Mesodermal cell (in vitro differentiated cells): ENCODE measurements at regions not wholly inside any gene's neighbourhood (a gene's known extent, or its start where the extent isn't known, plus 50 kb on each side); places are given as distances from the start of the nearest gene placed in this dataset.
"Not testable (repeated sequence)": the region's sequence is repeated elsewhere in the genome, so short reads cannot be mapped to it uniquely, and the experiment has no call there.

Experiments
- H3K27ac ChIP-seq: 2 replicates; pipeline ENCODE4 v1.7.0; 2013; ENCODE audit warnings: mild to moderate bottlenecking, low read depth, low read length, moderate library complexity; ENCODE audit not compliant: severe bottlenecking
- H3K36me3 ChIP-seq: 2 replicates; pipeline ENCODE4 v1.7.1; 2013; ENCODE audit warnings: mild to moderate bottlenecking, low read length, moderate library complexity; ENCODE audit not compliant: control insufficient read depth, insufficient read depth
- H3K4me1 ChIP-seq: one replicate; pipeline ENCODE4 v1.7.1; 2013; ENCODE audit warnings: mild to moderate bottlenecking, low read length; ENCODE audit not compliant: insufficient read depth, control insufficient read depth, poor library complexity, severe bottlenecking
- H3K4me3 ChIP-seq: 2 replicates; pipeline ENCODE4 v1.7.0; 2013; ENCODE audit warnings: low read length, control low read depth, mild to moderate bottlenecking; ENCODE audit not compliant: insufficient read depth, poor library complexity, severe bottlenecking; ENCODE audit errors: extremely low read depth
- H3K9me3 ChIP-seq: 2 replicates; pipeline ENCODE4 v1.7.1; 2013; ENCODE audit warnings: mild to moderate bottlenecking, low read length, moderate library complexity; ENCODE audit not compliant: control insufficient read depth
- WGBS, 2 experiments: methylation state at CpG; one replicate each; pipeline ENCODE4 v1.1.5; 2013; ENCODE audit warnings: missing lambda C conversion rate in 2 of 2; ENCODE audit not compliant: insufficient coverage in 2 of 2; 5-methylcytosine and 5-hydroxymethylcytosine counted together

DNA sequence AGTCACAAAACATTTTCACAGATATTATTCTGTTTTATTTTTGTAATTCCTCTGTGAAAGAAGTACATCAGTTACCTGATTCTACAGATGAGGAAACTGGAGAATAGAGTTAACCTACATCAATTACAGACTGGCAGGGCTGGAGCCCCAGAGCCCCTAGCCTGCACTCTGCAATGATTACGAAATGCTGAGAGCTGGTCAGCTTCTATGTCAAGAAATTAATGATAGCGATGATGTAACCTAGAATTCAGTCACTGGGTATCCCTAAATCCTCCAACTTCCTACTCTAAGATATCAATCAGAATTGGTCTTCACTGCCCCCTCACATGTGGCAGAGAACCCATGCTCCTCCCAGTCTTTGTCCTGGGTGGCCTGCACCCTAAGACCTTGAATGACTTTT, 273.5 kb upstream of the PLET1 start:
- Histone ChIP-seq H3K4me1 (peaks cover 8% of the 10 kb centered on the region), H3K36me3 (no peaks in the 10 kb centered on the region), H3K9me3 (no peaks in the 10 kb centered on the region), H3K27ac (no peak overlapping the region), H3K4me3 (no peak overlapping the region)
- WGBS, 2 experiments = 100% methylated on average over 1 to 2 of the region's 2 CpGs

DNA sequence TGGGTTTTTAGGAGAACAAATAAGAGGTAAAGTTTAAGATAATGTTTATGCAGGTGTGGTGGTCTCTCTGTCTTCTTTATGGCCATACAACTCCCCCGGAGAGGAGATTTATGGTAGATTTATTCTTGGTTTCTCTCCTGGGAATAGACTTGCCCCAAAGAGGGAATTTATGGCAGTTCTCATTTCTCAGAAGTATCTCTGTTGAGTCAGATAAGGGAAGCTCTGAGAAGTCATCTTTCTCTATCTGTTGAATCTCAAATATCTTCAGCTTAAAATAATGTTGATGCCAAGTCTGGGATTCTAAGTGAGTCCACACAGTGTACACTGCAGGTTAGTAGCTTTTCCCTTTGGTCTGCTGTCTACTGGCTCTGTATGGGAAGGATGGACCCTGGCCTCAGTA, 276.4 kb upstream of the PLET1 start:
- Histone ChIP-seq H3K9me3 (peaks cover 2% of the 10 kb centered on the region), H3K27ac (no peak overlapping the region), H3K36me3 (no peaks in the 10 kb centered on the region), H3K4me3 (no peak overlapping the region), H3K4me1 (peaks cover 8% of the 10 kb centered on the region)
- no CpG with 5 or more reads among the region's 1 CpG for WGBS, 2 experiments

DNA sequence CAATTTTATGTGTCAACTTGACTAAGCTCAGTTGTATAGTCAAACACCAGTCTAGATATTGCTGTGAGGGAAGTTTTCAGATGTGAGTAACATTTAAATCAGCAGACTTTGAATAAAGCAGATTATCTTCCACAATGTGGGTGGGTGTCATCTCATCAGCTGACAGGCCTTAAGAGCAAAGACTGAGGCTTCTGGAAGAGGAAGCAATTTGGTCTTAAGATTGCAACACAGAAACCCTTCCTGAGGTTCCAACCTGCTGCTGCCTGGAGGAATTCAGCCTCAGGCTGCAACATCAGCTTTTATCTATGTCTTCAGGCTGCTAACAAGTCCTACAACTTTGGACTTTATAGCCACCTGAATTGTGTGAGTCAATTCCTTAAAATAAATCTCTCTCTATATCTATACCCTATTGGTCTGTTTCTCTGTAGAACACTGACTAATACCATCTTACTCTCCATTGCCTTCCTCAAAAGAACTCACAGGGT, 277.2 kb upstream of the PLET1 start:
- H3K4me3 ChIP-seq = no peak overlapping the region
- H3K27ac ChIP-seq = no peak overlapping the region
- H3K36me3 ChIP-seq = no peaks in the 10 kb centered on the region
- peaks cover 8% of the 10 kb centered on the region for H3K4me1 ChIP-seq
- H3K9me3 ChIP-seq = peaks cover 2% of the 10 kb centered on the region

DNA sequence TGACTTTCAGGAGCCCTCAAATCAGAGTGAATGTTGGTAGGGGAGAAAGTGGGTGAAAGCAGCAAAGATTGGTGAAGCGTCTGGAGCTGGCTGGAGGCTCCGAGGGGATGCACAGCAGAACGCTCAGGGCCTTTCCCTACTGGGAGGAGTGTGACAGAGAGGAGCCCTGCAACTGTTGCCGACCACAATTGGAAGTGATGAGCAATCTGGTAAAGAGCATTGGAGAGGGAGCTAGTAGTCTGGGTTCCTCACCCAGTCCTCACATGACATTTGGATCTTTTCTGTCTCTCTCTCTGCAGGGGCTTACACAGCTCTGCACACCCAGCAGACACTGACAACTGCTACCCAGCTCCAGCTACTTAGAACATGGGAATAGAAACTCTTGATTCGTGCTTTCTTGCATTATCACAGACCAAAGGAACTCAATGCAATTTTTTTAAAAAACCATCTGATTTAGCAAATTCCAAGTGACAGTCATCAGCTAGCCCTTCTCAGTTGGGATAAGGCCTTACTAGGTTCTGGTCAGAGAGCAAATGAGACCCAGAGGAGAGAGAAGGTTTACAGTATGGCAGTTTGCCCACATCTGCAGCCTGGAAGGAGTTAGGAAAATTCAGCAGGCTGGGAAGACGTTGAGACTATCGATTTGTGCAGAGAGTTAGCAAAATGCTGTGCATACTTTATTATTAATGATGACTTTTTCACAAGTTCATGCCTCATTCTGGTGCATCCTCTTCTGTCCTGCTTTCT, 278.0 kb upstream of the PLET1 start:
- peaks cover 8% of the 10 kb centered on the region for H3K4me1 ChIP-seq

DNA sequence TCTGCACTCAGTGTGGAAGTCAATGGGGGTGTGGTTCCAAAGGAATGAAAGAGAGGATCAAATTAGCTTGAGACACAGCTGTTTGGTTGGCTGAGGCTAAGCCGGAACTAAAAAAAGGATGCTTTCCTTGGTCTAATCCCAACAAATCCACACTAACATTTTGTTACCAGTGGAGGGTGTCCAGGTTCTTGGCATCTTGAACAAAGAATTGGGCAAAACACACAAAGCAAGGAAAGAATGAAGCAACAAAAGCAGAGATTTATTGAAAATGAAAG, 278.6 kb upstream of the PLET1 start:
- no CpG with 5 or more reads among the region's 1 CpG for WGBS, 2 experiments
- H3K36me3 ChIP-seq, H3K4me1 ChIP-seq, H3K4me3 ChIP-seq, H3K9me3 ChIP-seq, H3K27ac ChIP-seq: not testable (repeated sequence)

More for the DNA sequence above, 278.0 kb upstream of the PLET1 start:
- H3K27ac ChIP-seq = no peak overlapping the region
- H3K36me3 ChIP-seq = no peaks in the 10 kb centered on the region
- H3K9me3 ChIP-seq = peaks cover 2% of the 10 kb centered on the region
- 94 to 96% methylated on average over 4 of the region's 7 CpGs for WGBS, 2 experiments
- no peak overlapping the region for H3K4me3 ChIP-seq

DNA sequence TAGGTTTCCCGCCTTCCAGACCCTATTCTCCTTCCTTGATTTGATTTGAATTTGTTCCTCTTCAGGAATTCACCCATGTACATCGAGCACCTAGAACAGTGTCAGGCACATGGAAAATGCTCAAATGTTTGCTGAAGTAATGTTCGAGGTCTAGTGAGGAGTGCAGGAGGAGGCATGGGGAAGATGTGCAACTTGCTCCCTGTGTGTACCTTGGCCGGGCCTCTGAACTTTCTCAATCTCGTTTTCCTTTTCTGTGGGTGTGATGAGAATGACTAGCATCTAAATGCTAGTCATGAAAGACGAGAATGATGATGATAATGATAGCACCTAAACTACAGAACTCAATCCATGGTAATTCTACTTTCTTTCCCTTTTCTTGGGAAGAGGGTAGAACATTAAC, 279.1 kb upstream of the PLET1 start:
- Histone ChIP-seq H3K27ac (no peak overlapping the region), H3K36me3 (no peaks in the 10 kb centered on the region), H3K4me1 (peaks cover 8% of the 10 kb centered on the region), H3K9me3 (peaks cover 2% of the 10 kb centered on the region), H3K4me3 (no peak overlapping the region)
- WGBS, 2 experiments = 89 to 100% methylated on average over 1 to 3 of the region's 6 CpGs

DNA sequence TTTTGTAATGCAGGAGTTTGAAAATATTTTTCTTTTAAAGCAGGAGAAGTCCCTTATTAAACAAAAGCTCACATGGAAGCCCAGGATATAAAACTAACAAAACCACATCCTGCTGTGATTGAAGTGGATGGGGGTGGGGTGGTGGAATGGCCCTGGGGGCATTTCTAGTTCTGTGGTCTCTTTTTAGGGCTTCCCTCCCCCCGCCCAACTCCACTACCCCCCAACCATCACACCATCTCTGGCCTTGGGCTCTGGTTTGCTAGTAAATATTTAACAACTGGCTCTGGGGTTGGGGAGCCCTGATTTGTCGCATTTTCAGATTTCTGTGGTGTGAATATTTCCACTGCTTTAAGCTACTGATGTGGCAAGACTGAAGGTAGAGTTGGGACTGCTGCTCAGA, 279.6 kb upstream of the PLET1 start:
- Histone ChIP-seq H3K27ac (no peak overlapping the region), H3K36me3 (no peaks in the 10 kb centered on the region), H3K9me3 (peaks cover 2% of the 10 kb centered on the region), H3K4me1 (peaks cover 8% of the 10 kb centered on the region), H3K4me3 (no peak overlapping the region)
- no CpG with 5 or more reads among the region's 2 CpGs for WGBS, 2 experiments

DNA sequence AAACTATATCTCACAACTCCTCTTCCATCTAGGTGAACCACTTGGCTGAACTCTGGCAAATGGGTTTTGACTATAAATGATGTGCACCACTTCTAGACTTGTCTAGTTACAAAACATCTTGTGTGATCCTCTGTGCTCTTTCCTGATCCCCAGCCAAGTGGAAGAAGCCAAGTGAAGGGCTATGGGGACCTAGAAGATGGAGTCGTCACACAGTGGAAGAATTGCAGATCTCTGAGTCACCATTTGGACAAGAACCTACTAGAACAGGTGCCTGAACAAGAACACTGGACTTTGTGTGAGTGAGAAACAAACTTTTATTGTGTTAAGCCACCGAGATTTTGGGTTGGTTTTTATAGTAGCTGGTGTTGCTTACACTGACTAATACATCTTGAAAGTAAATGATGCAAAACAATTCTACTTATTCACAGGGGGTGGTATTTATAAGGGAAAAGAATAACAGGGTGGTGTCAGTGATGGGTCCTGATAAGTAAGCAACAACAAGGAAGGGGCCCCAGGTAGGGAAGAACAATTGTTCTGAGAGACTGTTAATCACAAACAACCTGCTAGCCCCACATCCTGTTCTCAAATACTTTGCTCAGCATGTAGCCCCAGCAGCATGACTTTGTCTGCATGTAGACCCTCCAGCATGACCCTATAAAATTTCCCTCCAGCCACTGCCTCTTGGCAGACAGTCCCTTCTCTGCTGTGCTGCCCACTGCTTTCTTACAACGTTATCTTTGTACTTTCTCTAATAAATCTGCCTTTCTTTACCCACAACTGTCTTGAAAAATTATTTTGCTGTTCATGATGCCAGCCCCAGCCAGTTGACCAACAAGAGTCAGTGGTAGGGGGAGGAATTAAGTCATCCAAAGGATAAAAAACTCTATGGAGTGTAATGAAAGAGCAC, 280.7 kb upstream of the PLET1 start:
- H3K4me1 ChIP-seq = peaks cover 8% of the 10 kb centered on the region
- no peak overlapping the region for H3K4me3 ChIP-seq
- WGBS, 2 experiments = 85 to 91% methylated on average over 1 of the region's 3 CpGs
- no peak overlapping the region for H3K27ac ChIP-seq
- H3K36me3 ChIP-seq = no peaks in the 10 kb centered on the region
- peaks cover 2% of the 10 kb centered on the region for H3K9me3 ChIP-seq

DNA sequence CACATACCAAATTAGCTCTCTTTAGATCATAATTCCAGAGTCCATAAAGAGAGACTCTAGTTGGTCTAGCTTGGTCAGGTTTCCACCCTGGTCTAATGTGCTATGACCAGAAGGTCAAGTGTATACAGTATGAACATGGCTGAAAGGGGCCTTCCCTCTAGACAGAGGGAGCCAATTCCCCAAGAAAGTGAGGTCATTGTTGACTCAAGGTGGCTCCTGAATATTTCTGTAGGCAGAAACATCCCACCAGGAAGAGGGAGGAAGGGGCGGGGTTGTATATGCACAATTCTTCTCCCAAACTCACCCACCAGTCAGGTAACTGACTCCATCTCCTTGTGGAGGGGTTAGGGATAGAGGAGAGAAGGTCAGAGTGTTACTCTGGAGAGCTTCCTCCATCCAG, 281.8 kb upstream of the PLET1 start:
- Histone ChIP-seq H3K9me3 (peaks cover 2% of the 10 kb centered on the region), H3K27ac (no peak overlapping the region), H3K4me1 (peaks cover 8% of the 10 kb centered on the region), H3K36me3 (no peaks in the 10 kb centered on the region), H3K4me3 (no peak overlapping the region)
- WGBS, 2 experiments = no CpG with 5 or more reads among the region's 1 CpG

DNA sequence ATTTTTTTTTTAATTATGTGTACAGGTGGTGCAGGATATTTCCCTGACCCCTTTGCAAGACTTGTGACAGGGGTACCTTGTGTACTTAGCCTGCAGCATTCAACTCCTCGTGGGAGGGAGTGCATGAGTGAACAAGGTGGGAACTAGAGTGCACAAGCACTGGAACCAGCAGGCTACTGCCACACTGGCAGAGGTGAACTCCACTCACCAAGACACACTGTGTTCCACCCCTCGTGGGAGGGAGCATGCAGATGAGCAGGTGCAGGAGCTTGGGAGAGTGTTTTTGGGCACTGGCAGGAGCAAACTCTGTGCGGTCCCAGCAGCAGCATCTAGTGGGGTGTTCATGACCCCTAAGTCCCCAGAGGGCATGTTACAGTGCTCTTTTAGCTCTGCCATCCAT, 282.7 kb upstream of the PLET1 start:
- Histone ChIP-seq H3K4me1 (peaks cover 5% of the 10 kb centered on the region), H3K27ac (no peak overlapping the region), H3K9me3 (peaks cover 2% of the 10 kb centered on the region), H3K4me3 (no peak overlapping the region), H3K36me3 (no peaks in the 10 kb centered on the region)
- 80 to 88% methylated on average over 3 of the region's 3 CpGs for WGBS, 2 experiments

DNA sequence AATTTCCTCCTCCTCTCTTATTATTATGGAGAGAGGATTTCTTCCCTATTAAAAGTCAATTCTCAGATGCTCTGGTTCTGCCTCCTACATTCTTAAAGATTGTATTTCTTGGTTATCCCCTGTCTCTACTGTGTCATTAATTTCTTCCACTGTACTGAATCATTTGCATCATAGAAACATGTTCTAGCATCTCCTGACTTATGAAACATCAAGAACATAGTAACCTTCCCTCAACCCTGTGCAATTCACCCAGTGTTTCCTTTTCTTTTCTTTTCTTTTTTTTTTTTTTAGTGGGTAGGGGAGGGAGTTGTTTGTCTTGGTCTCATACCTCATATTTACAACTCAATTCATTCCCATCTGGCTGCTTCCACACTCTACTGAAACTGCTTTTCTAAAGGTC, 288.0 kb upstream of the PLET1 start:
- no peaks in the 10 kb centered on the region for H3K36me3 ChIP-seq
- H3K9me3 ChIP-seq = no peaks in the 10 kb centered on the region
- no peaks in the 10 kb centered on the region for H3K4me1 ChIP-seq
- H3K27ac ChIP-seq = no peak overlapping the region
- no peak overlapping the region for H3K4me3 ChIP-seq
